ENCODE measurements at regions not wholly inside any gene's neighbourhood (a gene's known extent, or its start where the extent isn't known, plus 50 kb on each side); places are given as distances from the start of the nearest gene placed in this dataset.
A peak's percentile ranks its signal among the peaks of the same experiment; 100 is the strongest.

DNA sequence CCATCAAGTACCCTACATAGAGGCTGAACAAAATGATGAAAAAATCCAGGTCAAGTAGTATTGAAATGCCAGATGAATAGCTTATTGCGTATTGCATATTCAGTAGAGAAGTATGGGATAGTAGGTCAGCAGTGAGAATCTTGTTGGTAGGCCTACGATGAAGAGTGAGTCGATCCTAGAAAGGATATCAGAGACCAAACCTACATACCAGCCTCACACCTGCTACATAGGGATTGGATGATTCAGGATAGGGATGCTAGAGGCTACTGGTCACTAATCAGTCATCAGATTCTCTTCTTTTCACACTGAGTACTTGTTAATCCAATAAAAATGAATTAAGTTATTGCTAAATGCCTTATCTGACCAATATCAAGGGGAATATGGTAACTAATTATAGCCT, 274.5 kb downstream of the DSEL start:
- no peak overlapping the region for H3K4me3 Mint-ChIP-seq
- peaks cover 31% of the 10 kb centered on the region for H3K4me1 Mint-ChIP-seq
- no peak for DNase-seq
- no peak for ATAC-seq
- no peak overlapping the region for H3K27ac Mint-ChIP-seq
- no peaks in the 10 kb centered on the region for H3K27me3 Mint-ChIP-seq
- peaks cover 0 to 6% of the 10 kb centered on the region in 2 donors for H3K9me3 Mint-ChIP-seq

DNA sequence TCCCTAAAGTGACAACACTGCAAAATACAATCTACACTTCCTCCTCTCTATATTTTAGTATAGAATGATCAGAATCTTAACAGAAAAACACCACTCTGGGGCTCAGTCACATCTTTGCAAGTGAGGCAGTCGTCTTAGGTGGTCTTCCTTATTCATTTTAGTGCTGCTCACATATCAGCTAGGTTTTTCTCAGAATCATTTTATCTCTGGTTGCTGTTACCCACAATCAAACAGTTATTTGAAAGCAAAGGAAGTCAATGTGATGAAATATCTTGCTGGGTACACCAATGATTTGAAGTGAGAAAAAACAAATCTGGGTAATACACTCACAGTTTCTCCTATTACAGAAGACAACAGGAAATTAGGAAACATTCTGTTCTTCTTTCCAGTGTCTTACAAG, 275.2 kb downstream of the DSEL start:
- Mint-ChIP-seq H3K9me3 (peaks cover 0 to 6% of the 10 kb centered on the region in 2 donors), H3K27ac (peak overlapping the region; percentile 50 to 86), H3K4me3 (no peak overlapping the region), H3K4me1 (peaks cover 31% of the 10 kb centered on the region), H3K27me3 (no peaks in the 10 kb centered on the region)
- DNase-seq (no peak), ATAC-seq (peak; percentile 59)

DNA sequence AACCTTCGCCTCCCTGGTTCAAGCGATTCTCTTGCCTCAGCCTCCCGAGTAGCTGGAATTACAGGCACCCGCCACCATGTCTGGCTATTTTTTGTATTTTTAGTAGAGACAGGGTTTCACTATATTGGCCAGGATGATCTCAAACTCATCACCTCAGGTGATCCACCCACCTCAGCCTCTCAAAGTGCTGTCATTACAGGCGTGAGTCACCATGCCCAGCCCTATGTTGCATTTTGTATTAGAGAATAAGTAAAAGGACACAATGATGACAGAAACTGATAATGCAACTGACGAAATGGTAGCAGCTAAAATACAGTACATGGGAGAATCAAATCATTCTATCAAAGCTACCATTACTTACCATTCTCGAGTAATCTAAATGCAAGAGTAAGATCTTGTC, 276.7 kb downstream of the DSEL start:
- no peak overlapping the region for H3K4me3 Mint-ChIP-seq

DNA sequence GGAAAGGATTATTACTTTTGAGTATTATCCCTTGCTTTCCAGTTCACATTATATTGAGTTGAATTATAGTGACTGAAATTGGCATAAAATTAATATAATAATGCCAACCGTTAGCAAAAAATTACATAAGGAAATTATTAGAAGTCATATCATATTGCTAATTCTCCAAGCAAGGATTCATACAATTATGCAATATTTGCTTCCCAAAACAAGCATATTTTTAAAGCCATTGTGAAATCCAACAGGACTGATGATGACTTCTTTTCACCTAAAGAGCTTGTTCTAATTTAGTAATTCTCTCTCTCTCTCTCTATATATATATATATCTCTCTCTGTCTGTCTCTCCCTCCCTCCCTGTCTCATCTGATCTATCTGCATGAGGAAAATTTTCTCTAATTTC, 283.5 kb downstream of the DSEL start:
- Mint-ChIP-seq H3K27me3 (no peaks in the 10 kb centered on the region), H3K9me3 (peaks cover 0 to 4% of the 10 kb centered on the region in 2 donors), H3K4me3 (no peak overlapping the region), H3K4me1 (peaks cover 6% of the 10 kb centered on the region), H3K27ac (no peak overlapping the region)
- ATAC-seq (no peak), DNase-seq (no peak)

More for the DNA sequence above, 276.7 kb downstream of the DSEL start:
- H3K27ac Mint-ChIP-seq, result no peak overlapping the region
- H3K4me1 Mint-ChIP-seq, result peaks cover 31% of the 10 kb centered on the region
- DNase-seq (peak in 1 of 2 donors; percentile 16), ATAC-seq (peak; percentile 62)
- H3K9me3 Mint-ChIP-seq, result peaks cover 0 to 6% of the 10 kb centered on the region in 2 donors
- H3K27me3 Mint-ChIP-seq, result no peaks in the 10 kb centered on the region

DNA sequence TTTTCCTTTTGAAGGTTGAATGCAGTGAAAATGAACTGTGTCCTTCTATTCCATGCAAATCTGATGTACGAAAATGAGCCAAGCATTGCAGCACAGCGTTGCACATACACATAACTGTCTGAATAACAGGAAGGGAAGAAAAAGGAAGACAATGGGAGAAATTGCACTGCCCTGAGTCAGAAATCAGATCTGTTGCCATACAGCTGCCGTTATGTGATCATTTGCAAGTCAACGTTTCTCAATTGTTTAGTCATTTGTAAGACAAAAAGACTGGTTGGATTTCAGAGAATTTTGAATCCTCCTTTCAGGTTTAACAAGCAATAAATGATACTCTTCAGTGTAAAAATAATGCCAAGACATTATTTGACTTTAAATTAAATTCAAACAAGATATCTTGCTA, 284.1 kb downstream of the DSEL start:
- DNase-seq (no peak), ATAC-seq (no peak)
- Mint-ChIP-seq H3K4me1 (peaks cover 6% of the 10 kb centered on the region), H3K4me3 (no peak overlapping the region), H3K9me3 (peaks cover 0 to 4% of the 10 kb centered on the region in 2 donors), H3K27me3 (no peaks in the 10 kb centered on the region), H3K27ac (no peak overlapping the region)

DNA sequence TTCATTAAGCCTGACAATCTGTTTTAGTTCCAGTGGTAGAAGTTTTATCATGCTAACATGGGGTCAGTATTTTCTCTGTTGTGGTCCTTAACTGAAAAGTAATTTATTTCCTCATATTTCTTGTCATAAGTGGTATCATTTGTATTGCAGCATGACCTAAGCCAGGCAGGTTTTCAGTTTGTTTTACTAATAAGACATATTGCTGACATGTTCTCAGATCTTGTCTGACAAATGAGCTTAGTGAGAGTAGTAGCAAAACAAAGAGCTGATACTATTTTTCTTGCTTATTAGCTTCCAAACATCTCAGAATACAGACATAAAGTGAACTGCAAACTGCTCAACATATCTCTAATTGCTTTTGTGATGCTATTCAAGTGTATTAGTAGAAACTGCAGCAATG, 293.6 kb downstream of the DSEL start:
- Mint-ChIP-seq H3K27ac (no peak overlapping the region), H3K4me3 (no peak overlapping the region), H3K27me3 (no peaks in the 10 kb centered on the region), H3K4me1 (peaks cover 3% of the 10 kb centered on the region), H3K9me3 (peaks cover 0 to 5% of the 10 kb centered on the region in 2 donors)
- no peak for ATAC-seq
- DNase-seq, result no peak

DNA sequence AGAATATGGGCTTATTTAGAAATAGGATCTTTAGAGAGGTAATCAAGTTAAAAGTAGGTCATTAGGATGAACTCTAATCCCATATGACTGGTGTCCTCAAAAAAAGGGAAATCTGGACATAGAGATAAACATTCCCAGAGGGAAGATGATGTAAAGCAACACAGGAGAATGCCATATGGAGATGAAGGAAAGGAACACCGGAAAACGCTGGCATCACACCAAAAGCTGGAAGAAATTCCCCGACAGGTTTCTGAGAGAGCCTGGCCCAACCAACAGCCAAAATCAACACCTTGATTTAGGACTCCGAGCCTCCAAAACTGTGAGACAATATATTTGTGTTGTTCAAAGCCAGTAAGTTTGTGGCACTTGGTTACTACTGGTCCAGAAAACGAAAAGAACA, 296.7 kb downstream of the DSEL start:
- DNase-seq, result no peak
- no peak overlapping the region for H3K4me3 Mint-ChIP-seq
- no peak overlapping the region for H3K27ac Mint-ChIP-seq
- peaks cover 0 to 5% of the 10 kb centered on the region in 2 donors for H3K9me3 Mint-ChIP-seq
- ATAC-seq, result no peak
- H3K4me1 Mint-ChIP-seq, result peaks cover 4% of the 10 kb centered on the region
- H3K27me3 Mint-ChIP-seq, result no peaks in the 10 kb centered on the region

DNA sequence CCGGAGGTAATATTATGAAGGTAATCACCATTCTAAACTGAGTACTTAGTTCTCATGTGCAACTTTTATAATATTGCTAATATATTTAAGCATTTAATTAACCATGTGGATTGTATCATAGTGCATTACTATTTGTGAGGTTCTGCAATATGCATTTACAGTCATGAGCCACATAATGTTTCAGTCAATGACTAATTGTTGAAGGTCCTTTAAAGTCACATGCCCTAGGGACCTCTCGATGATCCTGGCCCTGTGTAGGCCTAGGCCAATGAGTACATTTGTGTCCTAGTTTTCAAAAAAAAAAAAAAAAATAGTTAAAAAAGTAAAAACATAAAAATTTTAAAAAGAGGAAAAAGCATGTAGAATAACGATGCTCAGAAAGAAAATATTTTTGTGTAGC, 298.0 kb downstream of the DSEL start:
- ATAC-seq (no peak), DNase-seq (no peak)
- Mint-ChIP-seq H3K4me1 (peaks cover 4% of the 10 kb centered on the region), H3K9me3 (peaks cover 0 to 5% of the 10 kb centered on the region in 2 donors), H3K27ac (no peak overlapping the region), H3K27me3 (no peaks in the 10 kb centered on the region), H3K4me3 (no peak overlapping the region)

DNA sequence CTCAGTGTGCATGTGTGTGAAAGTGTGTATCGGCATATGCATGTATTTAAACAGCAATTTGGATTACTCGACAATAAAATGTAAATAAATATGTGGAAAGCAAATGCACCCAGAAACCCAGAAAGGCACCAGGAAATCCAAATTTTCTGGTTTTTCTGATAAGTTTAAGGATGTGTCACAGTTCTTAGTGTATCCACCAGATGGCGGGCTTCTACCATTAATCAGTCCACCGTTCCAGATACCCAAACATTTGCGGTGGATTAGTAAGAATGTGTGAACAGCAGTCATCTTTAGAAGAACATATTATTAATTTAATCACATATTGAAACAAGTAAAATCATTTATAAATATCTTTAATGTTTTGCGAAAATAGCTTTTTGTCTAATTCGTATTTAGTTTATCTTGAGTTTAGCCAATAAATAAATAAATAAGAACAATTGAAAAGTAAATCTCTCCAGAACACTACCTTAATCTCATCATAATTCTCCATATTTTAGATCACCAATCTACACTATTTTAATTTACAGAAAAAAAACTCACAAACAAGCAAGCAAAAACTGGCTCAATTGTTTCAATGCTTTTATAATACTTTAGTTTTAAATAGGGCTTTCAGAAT, 298.9 kb downstream of the DSEL start:
- Mint-ChIP-seq H3K9me3 (peaks cover 0 to 5% of the 10 kb centered on the region in 2 donors), H3K4me1 (peaks cover 4% of the 10 kb centered on the region), H3K27me3 (no peaks in the 10 kb centered on the region), H3K27ac (peak overlapping the region in 1 of 2 donors; percentile 54), H3K4me3 (no peak overlapping the region)
- ATAC-seq (peak; percentile 80), DNase-seq (peak; percentile 44 to 55)

DNA sequence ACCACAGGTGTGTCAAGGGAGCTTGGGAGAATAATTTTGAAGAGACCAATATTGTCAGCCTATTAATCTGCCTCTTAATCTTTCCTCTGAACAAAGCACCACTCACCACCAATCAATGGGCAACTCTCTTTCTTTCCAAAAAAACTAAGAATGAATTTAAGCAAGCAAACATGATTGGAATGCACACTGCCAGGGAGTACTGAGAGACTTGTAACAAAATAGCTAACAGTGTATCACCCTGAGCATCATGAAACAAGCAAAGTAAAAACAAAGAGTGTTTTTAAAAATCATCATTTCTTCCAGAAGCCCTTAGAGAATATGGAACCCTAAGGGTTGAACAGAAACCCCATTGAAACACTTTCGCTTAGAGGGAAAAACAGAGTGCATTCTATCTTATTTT, 299.7 kb downstream of the DSEL start:
- peaks cover 4% of the 10 kb centered on the region for H3K4me1 Mint-ChIP-seq
- no peak for ATAC-seq
- no peaks in the 10 kb centered on the region for H3K27me3 Mint-ChIP-seq
- peaks cover 0 to 5% of the 10 kb centered on the region in 2 donors for H3K9me3 Mint-ChIP-seq
- no peak overlapping the region for H3K27ac Mint-ChIP-seq
- no peak overlapping the region for H3K4me3 Mint-ChIP-seq
- DNase-seq, result no peak

DNA sequence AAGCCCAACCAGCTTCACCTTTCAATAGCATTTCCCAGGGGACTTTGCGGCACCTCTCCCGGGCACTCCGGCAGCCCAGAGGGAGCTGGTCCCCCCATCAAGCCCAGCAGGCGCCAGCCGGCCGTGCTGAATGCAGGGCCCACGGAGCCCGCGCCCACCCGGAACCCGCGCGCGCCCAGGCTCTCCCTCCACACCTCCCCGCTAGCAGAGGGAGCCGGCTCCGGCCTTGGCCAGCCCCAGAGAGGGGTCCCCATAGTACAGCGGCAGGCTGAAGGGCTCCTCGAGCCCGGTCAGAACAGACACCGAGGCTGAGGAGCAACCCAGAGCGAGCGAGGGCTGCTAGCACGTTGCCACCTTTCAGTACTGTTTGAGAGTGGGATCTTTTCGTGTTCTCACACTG, 300.8 kb downstream of the DSEL start:
- H3K27me3 Mint-ChIP-seq, result no peaks in the 10 kb centered on the region
- H3K27ac Mint-ChIP-seq, result no peak overlapping the region
- peak; percentile 33 for ATAC-seq
- peaks cover 4% of the 10 kb centered on the region for H3K4me1 Mint-ChIP-seq
- H3K9me3 Mint-ChIP-seq, result no peaks in the 10 kb centered on the region
- DNase-seq, result no peak
- H3K4me3 Mint-ChIP-seq, result no peak overlapping the region

DNA sequence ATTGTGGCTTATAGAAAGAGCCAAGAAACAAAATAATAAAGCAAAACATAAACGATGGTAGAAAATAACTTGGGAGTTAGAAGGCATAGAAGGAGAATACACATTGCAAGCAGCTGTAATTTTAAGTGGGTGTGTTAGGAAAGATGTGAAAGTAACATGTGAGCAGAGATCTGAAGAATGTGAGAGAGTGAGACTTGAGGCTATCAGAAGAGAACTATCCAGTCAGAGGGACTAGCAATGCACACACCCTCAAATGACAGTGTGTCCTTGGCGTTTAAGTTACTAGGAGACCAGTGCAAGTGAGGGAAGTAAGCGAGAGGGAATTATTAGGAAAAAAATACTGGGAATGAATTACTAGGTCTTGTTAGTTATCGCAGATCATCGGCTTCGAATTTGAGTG, 304.9 kb downstream of the DSEL start:
- H3K4me3 Mint-ChIP-seq, result no peak overlapping the region
- H3K27ac Mint-ChIP-seq, result peak overlapping the region in 1 of 2 donors; percentile 22
- DNase-seq (no peak), ATAC-seq (no peak)
- H3K9me3 Mint-ChIP-seq, result no peaks in the 10 kb centered on the region
- H3K27me3 Mint-ChIP-seq, result no peaks in the 10 kb centered on the region
- H3K4me1 Mint-ChIP-seq, result no peaks in the 10 kb centered on the region

DNA sequence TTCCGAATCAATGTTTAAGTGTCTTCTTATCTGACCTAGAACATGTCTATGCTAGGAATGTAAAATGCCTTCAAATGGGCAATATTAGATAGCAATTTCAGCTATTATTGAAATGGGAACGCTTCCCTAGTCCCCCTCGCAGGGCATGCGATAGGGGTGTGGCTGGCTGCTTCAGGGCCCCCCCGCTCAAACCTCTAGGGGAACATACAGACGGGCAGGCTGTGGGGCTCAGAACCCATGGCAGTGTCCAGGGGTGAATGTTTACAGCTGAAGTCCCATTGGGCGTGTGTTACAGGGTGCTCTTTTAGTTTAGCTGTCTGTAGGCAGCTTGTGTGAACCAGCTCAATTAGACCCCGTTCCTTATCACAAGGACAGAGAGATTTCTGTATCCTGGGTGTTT, 315.9 kb downstream of the DSEL start:
- Mint-ChIP-seq H3K4me3 (no peak overlapping the region), H3K4me1 (no peaks in the 10 kb centered on the region), H3K9me3 (no peaks in the 10 kb centered on the region), H3K27ac (no peak overlapping the region), H3K27me3 (peaks cover 21% of the 10 kb centered on the region)
- no peak for ATAC-seq
- no peak for DNase-seq

DNA sequence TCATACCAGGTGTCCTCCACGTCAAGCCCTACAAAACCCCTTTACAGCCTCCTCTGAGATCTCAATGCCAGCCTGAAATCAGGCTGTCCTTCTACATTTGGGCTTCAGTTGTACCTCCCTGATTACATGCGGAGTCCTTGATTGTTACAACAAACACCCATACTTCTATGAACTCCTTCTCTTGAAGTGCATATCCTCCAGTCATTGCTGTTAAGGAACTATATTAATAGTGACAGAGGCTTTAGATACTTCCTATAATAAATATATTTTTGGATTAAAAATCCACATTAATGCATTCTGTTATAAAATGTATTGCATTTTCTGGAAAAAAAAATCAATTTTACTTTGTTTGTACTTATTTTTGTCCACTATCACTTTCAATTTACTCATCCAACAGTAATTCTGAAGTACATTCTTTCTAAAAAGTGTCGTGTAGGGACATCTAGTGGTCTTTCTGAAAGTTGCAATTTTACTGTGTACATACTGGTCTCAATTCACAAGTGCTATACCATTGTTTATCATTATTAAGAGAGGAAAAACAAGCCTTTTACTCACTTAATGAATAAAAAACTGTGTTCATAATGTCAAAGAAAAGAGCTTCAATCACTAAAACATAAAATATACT, 316.4 kb downstream of the DSEL start:
- H3K27me3 Mint-ChIP-seq, result peaks cover 21% of the 10 kb centered on the region
- H3K4me3 Mint-ChIP-seq, result no peak overlapping the region
- ATAC-seq (peak; percentile 78), DNase-seq (no peak)
- no peaks in the 10 kb centered on the region for H3K9me3 Mint-ChIP-seq
- peak overlapping the region in 1 of 2 donors; percentile 62 for H3K27ac Mint-ChIP-seq
- peaks cover 2% of the 10 kb centered on the region for H3K4me1 Mint-ChIP-seq

DNA sequence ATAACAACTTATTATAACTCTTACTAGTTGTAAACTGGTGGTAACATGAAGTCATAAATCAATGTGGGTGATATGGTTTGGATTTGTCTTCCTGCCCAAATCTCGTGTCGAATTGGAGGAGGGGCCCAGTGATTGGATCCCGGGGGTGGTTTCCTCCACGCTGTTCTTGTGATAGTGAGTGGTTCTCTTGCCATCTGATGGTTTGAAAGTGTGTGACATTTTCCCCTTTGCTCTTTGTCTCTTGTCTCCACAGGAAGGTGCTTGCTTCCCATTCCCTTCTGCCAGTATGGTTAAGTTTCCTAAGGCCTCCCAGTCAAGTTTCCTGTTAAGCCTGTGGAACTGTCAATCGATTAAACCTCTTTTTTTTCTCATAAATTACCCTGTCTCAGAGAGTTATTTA, 321.6 kb downstream of the DSEL start:
- peaks cover 6% of the 10 kb centered on the region for H3K4me1 Mint-ChIP-seq
- H3K27me3 Mint-ChIP-seq, result peaks cover 11% of the 10 kb centered on the region
- no peak overlapping the region for H3K27ac Mint-ChIP-seq
- H3K9me3 Mint-ChIP-seq, result no peaks in the 10 kb centered on the region
- no peak overlapping the region for H3K4me3 Mint-ChIP-seq
- DNase-seq, result no peak
- no peak for ATAC-seq

DNA sequence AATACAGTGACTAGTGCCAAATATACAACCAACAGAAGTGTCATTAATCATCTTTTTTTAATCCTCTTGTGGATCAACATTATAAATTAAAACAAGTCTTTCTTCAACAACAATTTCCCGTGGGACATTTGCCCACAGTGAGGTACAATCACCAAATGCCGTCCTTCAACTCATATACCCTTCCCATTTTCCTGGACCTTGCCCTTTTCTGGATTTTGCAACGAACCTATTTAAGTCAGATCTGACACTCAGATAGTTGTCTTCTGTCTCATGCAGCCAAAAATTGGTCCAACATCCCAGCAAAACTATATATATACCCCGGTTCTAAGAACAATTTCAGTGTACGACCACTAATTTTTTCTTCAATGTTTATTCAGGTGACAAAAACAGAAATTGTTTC, 324.0 kb downstream of the DSEL start:
- H3K9me3 Mint-ChIP-seq, result no peaks in the 10 kb centered on the region
- H3K4me1 Mint-ChIP-seq, result peaks cover 6% of the 10 kb centered on the region
- H3K27me3 Mint-ChIP-seq, result peaks cover 4% of the 10 kb centered on the region
- ATAC-seq, result no peak
- no peak overlapping the region for H3K4me3 Mint-ChIP-seq
- no peak for DNase-seq
- no peak overlapping the region for H3K27ac Mint-ChIP-seq

DNA sequence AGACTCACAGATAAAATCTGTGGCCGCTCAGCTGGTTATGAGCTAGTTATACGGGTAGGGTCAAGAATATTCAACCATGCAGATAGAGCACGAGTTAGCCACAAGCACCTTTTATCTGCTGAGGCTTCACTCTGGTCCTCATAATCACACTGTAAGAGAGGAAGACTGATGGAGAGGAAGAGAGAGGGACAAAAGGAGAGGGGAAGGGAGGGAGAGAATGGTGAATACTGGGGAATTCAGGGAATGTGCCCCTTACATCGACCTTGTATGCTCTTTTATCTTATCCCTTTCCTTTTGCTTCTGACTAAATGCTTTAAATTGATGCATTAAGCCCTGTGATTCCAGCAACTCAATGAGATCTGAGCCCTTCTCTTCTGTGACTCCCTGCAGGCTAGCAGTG, 333.1 kb downstream of the DSEL start:
- Mint-ChIP-seq H3K27me3 (peaks cover 15% of the 10 kb centered on the region), H3K9me3 (no peaks in the 10 kb centered on the region), H3K4me1 (no peaks in the 10 kb centered on the region), H3K4me3 (no peak overlapping the region), H3K27ac (no peak overlapping the region)
- DNase-seq, result no peak
- ATAC-seq, result no peak

Data from stimulated activated naive CD8-positive, alpha-beta T cell treated with anti-CD3 and anti-CD28 coated beads, Interleukin-15, amount 100 ng/mL, for 72 hours (primary cell).